Muscle of leg (tissue), 3 donors: ENCODE measurements at regions not wholly inside any gene's neighbourhood (a gene's known extent, or its start where the extent isn't known, plus 50 kb on each side); places are given as distances from the start of the nearest gene placed in this dataset.

Experiments
- DNase-seq: peaks from one replicate; pipeline ENCODE4 v3.0.0; 2013
- H3K27ac ChIP-seq: one replicate; pipeline ENCODE4 v1.5.1; 2013; ENCODE audit warnings: mild to moderate bottlenecking, low read length, control low read depth
- H3K27me3 ChIP-seq: one replicate; pipeline ENCODE4 v1.6.1; 2013; ENCODE audit warnings: low read length; ENCODE audit not compliant: control insufficient read depth, insufficient read depth
- H3K36me3 ChIP-seq: one replicate; pipeline ENCODE4 v1.6.1; 2013; ENCODE audit warnings: low read length; ENCODE audit not compliant: control insufficient read depth, insufficient read depth
- H3K4me1 ChIP-seq: one replicate; pipeline ENCODE4 v1.6.1; 2013; ENCODE audit warnings: low read length; ENCODE audit not compliant: control insufficient read depth, insufficient read depth
- H3K4me3 ChIP-seq: one replicate; pipeline ENCODE4 v1.5.1; 2013; ENCODE audit warnings: low read length, control low read depth
- H3K9me3 ChIP-seq: replicated peaks from 2 replicates; pipeline ENCODE4 v1.6.1; 2013; ENCODE audit warnings: low read depth, low read length; ENCODE audit not compliant: control insufficient read depth
- WGBS: methylation state at CpG from one replicate; pipeline ENCODE4 v1.1.5; 2013; ENCODE audit warnings: missing lambda C conversion rate; ENCODE audit not compliant: insufficient coverage; 5-methylcytosine and 5-hydroxymethylcytosine counted together

DNA sequence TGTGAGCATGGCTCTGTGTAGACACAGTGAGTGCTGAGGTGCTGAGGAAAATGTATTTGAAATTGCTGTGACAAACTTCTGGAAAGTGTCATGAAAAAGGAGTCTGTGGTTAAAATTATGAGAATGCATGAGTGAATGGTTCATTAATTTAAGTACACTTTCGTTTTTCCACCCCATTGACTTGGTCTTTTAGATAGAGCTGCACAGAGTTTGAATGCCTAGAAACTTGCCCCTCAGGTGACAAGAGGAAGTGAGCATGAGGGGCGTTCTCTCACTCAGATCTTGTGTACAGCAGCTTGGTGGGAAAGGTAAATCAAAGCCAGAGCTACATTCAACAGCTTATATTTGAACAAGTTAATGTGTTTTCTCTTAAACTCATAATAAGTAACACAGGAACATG, 296.8 kb downstream of the WDR72 start:
- no peak overlapping the region for H3K4me3 ChIP-seq
- no peak overlapping the region for H3K27ac ChIP-seq
- no peaks in the 10 kb centered on the region for H3K27me3 ChIP-seq
- no CpG with 5 or more reads among the region's 2 CpGs for WGBS
- no peak for DNase-seq
- no peaks in the 10 kb centered on the region for H3K36me3 ChIP-seq
- peaks cover 2% of the 10 kb centered on the region for H3K9me3 ChIP-seq
- no peaks in the 10 kb centered on the region for H3K4me1 ChIP-seq

DNA sequence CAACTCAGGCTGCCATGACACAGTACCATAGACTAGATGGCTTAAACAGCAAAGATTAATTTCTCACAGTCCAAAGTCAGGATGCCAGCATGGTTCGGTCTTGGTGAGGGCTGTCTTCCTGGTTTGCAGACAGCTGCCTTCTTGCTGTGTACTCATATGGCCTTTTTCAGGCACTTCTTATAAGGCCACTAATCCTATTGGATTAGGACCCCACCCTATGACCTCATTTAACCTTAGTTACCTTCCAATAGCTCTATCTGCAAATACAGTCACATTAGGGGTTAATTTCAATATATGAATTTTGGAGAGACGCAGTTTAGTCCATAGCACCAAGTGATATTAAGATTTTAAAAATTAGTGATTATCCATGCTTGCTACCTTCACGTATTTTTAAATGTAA, 297.8 kb downstream of the WDR72 start:
- 100% methylated on average over 1 of the region's 3 CpGs for WGBS
- DNase-seq: no peak
- Histone ChIP-seq H3K4me3 (no peak overlapping the region), H3K27me3 (no peaks in the 10 kb centered on the region), H3K9me3 (no peaks in the 10 kb centered on the region), H3K36me3 (no peaks in the 10 kb centered on the region), H3K27ac (no peak overlapping the region), H3K4me1 (no peaks in the 10 kb centered on the region)

DNA sequence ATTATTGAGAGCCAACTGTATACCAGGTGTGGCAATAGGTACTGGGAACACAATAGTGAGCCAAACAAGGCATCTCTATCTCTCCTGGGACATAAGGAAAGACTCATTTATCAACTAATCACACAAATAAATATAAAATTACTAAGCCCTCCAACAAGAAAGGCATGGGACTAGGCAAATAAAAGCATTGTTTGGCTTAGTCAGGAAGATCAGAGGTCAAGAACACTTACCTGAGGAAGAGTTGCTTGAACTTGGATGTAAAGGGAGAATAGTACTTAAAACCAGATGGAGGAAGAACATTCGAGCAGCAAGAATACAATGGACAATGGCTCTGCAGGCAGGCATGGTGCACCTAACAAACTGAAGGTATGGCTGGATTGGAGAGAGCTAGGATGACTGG, 300.7 kb downstream of the WDR72 start:
- DNase-seq: no peak
- WGBS: 71% methylated on average over 1 of the region's 1 CpG
- no peaks in the 10 kb centered on the region for H3K27me3 ChIP-seq
- H3K9me3 ChIP-seq: no peaks in the 10 kb centered on the region
- H3K36me3 ChIP-seq: no peaks in the 10 kb centered on the region
- no peak overlapping the region for H3K4me3 ChIP-seq
- H3K27ac ChIP-seq: no peak overlapping the region
- H3K4me1 ChIP-seq: no peaks in the 10 kb centered on the region

DNA sequence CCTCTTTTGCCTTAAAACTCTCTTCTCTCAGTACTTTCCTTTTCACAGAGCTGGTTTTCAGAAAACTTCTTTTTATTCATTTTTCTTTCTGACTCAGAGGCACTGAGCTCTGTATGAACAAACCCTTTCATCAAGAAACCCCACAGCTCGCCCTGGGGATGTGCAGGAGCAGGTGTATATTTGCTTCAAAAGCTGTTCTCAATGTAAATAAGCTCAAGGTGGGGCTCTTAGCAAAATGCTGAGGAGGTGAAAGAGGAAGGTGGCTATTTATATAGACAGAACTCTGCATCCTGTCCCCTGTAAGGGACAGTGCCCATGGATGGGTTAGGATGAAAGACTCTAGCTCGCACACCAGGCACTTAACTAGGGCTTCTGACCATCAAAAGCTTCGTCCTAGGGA, 302.0 kb downstream of the WDR72 start:
- Histone ChIP-seq H3K27ac (no peak overlapping the region), H3K4me1 (no peaks in the 10 kb centered on the region), H3K27me3 (no peaks in the 10 kb centered on the region), H3K36me3 (no peaks in the 10 kb centered on the region), H3K9me3 (no peaks in the 10 kb centered on the region), H3K4me3 (no peak overlapping the region)
- no peak for DNase-seq
- no CpG with 5 or more reads among the region's 3 CpGs for WGBS

DNA sequence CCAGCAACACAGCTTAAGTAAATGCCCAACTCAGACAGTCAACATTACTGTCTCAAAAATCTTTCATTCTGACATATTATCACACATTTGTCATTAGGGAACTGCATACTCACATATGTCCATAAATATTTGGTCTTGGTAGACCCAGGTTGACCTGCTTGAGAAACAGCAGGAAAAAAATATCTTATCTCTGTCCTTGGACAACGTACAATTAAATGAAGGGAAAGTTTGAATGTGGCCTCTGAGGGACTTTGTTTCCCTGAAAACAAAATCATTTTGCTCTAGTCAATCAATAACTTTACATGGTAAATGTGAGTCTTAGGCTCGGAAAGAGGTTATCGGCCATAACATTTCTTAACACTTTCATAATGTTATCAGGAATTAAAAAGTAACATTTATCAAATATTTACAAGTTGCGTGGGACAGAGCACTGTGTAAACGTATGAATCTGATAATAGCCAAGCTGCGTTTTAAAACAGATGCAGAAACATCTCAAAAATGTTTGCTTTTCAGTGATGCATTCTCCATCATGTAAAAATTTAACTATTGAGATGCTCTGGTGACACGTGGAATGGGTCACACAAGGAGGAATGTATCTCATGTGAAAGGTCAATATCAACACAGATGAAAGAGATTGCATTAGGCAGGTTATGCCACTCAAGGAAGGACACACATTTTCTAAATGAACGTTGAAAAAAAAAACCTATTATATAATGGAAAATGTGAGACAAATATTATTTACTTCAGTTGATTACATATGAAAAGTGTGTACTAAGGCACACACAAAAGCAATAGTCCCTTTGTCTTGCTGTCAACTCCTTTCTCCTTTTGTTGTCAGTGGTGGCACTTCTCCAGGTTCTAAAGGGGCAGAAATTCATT, 304.4 kb downstream of the WDR72 start:
- no peak overlapping the region for H3K4me3 ChIP-seq

DNA sequence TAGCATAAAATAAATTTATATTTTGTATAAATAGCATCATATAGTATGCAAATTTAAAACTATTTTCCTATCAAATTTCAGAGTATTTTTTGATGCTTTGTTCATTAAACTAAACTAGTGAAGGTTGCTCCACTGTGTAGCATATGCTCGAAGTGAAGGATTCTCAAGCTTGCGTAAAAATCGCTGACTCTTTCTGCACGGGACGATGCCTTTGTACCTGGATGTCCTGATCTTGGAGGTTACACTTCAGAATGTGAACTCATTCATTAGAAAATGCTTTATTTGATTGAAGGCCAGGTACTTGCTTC, 305.0 kb downstream of the WDR72 start:
- 95% methylated on average over 4 of the region's 5 CpGs for WGBS
- H3K4me3 ChIP-seq: no peak overlapping the region
- H3K27ac ChIP-seq: no peak overlapping the region
- no peak for DNase-seq
- H3K27me3 ChIP-seq: no peaks in the 10 kb centered on the region
- H3K36me3 ChIP-seq: no peaks in the 10 kb centered on the region
- H3K9me3 ChIP-seq: no peaks in the 10 kb centered on the region
- H3K4me1 ChIP-seq: no peaks in the 10 kb centered on the region

More for the DNA sequence above, 304.4 kb downstream of the WDR72 start:
- Histone ChIP-seq H3K27me3 (no peaks in the 10 kb centered on the region), H3K36me3 (no peaks in the 10 kb centered on the region), H3K27ac (no peak overlapping the region), H3K4me1 (no peaks in the 10 kb centered on the region), H3K9me3 (no peaks in the 10 kb centered on the region)
- no peak for DNase-seq
- no CpG with 5 or more reads among the region's 8 CpGs for WGBS

DNA sequence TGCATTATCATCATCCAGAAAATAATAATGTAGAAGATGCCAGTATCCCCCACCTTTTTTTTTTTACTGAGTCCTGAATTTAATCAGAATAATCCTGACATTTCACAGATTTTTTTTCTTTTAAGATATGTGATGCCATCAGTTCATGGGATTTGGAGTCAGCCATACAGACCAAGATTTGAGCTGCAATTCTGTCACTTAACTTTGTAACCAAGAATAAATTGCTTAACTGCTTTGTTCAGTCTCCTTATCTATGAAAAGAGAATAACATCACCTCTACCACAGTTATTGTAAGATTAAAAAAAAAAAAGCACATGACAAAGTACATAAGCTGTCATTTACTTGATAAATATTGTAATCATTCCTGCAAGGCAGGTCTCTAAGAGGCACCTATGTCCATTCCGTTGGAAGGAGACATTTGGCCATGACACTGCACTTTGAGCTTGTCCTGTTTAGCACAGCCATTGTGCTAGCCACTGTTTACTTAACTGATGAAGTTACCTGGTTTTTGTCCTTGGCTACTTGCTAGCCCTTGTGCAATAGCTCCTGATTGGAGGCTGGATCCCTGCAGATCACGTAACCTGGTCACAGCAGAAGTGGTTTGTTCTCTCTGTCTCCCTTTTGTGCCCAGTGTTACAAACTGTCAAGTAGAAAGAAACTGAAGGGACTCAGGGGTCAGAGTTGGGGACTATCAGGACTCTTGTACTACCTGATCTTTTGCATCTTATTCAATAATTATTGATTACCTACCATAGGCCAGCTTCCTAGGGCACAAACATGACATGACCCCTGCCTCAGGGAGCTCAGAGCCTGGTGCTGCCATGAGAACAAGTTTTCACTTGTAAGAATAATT, 306.0 kb downstream of the WDR72 start:
- WGBS: 86% methylated on average over 1 of the region's 2 CpGs
- no peak overlapping the region for H3K27ac ChIP-seq
- no peak for DNase-seq
- H3K4me3 ChIP-seq: no peak overlapping the region
- H3K36me3 ChIP-seq: no peaks in the 10 kb centered on the region
- H3K9me3 ChIP-seq: no peaks in the 10 kb centered on the region
- H3K27me3 ChIP-seq: no peaks in the 10 kb centered on the region
- no peaks in the 10 kb centered on the region for H3K4me1 ChIP-seq

DNA sequence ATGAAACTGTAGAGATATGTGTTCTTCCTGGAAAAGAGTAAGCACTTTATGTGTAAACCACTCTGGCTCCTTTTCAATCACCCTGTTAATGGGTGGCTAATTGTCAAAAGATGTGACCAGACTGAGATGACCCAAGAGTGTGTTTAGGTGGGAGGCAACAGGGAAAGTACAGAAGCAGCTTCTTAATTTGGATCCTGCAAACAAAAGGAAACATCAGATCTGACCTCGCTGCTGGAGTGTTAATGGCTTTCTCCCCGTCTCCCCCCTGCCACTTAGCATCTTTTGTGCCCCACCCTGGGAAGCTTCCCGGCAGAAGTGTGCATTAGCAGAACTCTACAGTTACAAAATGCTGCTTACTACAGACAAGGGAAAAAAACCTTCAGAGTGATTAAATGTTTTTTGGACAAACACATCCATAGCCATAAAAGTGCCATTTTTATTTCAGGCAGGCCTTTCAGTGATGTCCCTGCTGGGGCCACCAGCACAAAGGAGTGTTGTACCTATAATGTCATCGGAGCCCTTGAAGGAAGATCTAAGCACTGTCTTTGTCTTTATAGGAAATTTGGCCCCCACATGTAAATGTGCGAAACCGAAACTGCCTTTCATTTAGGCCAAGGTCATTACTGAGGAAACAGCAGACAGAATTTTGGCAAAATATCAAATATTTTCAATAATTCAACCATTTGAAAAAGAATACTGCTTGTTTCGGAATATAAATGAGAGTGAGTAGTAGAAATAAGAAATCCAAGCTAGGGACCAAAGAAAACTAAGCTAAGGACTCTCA, 311.0 kb downstream of the WDR72 start:
- H3K36me3 ChIP-seq: no peaks in the 10 kb centered on the region
- no peak overlapping the region for H3K27ac ChIP-seq
- DNase-seq: no peak
- no peak overlapping the region for H3K4me3 ChIP-seq
- H3K9me3 ChIP-seq: no peaks in the 10 kb centered on the region
- no peaks in the 10 kb centered on the region for H3K4me1 ChIP-seq
- 67% methylated on average over 1 of the region's 7 CpGs for WGBS
- no peaks in the 10 kb centered on the region for H3K27me3 ChIP-seq

DNA sequence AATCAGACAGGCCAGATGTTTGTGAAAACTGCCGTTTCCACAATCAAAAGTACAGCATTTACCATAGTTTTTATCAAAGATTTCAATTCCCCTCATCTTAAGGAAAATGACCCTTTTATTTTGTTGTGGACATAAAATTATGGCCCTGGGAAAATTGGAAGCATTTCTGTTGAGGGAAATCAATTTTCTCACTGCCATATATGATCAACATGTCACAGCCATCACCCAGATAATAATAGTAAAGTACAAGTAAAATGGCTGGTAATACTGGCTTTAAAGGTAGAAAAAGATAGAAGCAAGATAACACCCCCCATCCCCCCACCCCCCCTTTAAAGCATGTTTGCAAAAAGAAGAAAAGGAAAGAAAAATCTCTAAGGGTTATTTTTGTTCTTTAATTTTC, 311.7 kb downstream of the WDR72 start:
- no peaks in the 10 kb centered on the region for H3K27me3 ChIP-seq
- no CpG with 5 or more reads among the region's 1 CpG for WGBS
- no peaks in the 10 kb centered on the region for H3K4me1 ChIP-seq
- H3K9me3 ChIP-seq: no peaks in the 10 kb centered on the region
- H3K36me3 ChIP-seq: no peaks in the 10 kb centered on the region
- no peak for DNase-seq
- no peak overlapping the region for H3K4me3 ChIP-seq
- H3K27ac ChIP-seq: no peak overlapping the region

DNA sequence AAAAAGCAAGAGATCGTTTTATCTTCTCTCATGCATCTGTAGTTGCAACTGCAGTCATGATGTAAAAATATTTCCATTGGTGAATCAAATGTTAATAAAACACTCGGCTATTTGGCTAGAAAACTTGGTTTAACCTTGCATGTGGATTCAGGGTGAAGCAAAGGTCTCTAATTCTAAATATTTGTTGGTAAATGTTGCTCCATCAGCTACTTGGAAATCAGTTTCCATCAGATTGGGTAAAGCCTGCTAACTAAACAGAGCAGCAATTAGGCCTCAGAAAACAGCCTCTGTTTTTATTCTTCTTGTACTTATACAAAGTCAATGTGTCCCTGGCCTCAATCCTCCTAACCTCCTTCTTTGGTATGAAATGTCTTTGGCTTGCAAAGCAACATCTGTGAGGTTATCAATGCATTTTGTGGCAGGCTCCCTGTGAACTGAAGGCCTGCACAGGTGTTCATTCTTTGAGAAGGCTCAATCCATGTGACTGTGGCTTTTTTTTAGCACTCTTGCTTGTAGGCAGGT, 312.3 kb downstream of the WDR72 start:
- H3K27me3 ChIP-seq: no peaks in the 10 kb centered on the region
- no peaks in the 10 kb centered on the region for H3K4me1 ChIP-seq
- H3K9me3 ChIP-seq: no peaks in the 10 kb centered on the region
- no peaks in the 10 kb centered on the region for H3K36me3 ChIP-seq
- no peak for DNase-seq
- H3K27ac ChIP-seq: no peak overlapping the region
- no peak overlapping the region for H3K4me3 ChIP-seq
- whole genome bisulfite sequencing: no CpG with 5 or more reads among the region's 2 CpGs
